Activated T-cell treated with anti-CD3 and anti-CD28 coated beads, Interleukin-2, amount 50 U/mL, for 72 hours (primary cell): ENCODE measurements at regions not wholly inside any gene's neighbourhood (a gene's known extent, or its start where the extent isn't known, plus 50 kb on each side); places are given as distances from the start of the nearest gene placed in this dataset.

Experiments used
- ATAC-seq, 2 donors: fragments of 150-1000 bp; cut with Tn5 transposase; replicated peaks in 1 of 2; 2 replicates each; pipeline ENCODE4 v1.10.0; 2021; ENCODE audit warnings: moderate library complexity in 2 of 2, mild to moderate bottlenecking in 1 of 2
- DNase-seq, 2 donors: peaks; one replicate each; pipeline ENCODE4 v3.0.0; 2021 to 2022; ENCODE audit warnings: mixed read lengths in 1 of 2
- H3K27ac Mint-ChIP-seq: one replicate; pipeline ENCODE4 v1.8.0; 2022; ENCODE audit warnings: mild to moderate bottlenecking, moderate library complexity, mixed read lengths
- H3K27me3 Mint-ChIP-seq: one replicate; pipeline ENCODE4 v1.8.0; 2022; ENCODE audit warnings: low read depth, mixed read lengths
- H3K36me3 Mint-ChIP-seq, 2 donors: one replicate each; pipeline ENCODE4 v1.8.0; 2022; ENCODE audit warnings: mixed read lengths in 2 of 2, mild to moderate bottlenecking in 1 of 2; ENCODE audit not compliant: insufficient read depth in 2 of 2
- H3K4me1 Mint-ChIP-seq: one replicate; pipeline ENCODE4 v1.8.0; 2022; ENCODE audit warnings: low read depth, mixed read lengths
- H3K4me3 Mint-ChIP-seq, 2 donors: one replicate each; pipeline ENCODE4 v1.8.0; 2022; ENCODE audit warnings: mild to moderate bottlenecking in 2 of 2, mixed read lengths in 2 of 2, moderate library complexity in 2 of 2
- H3K9me3 Mint-ChIP-seq, 2 donors: one replicate each; pipeline ENCODE4 v1.8.0; 2022; ENCODE audit warnings: mixed read lengths in 2 of 2

DNA sequence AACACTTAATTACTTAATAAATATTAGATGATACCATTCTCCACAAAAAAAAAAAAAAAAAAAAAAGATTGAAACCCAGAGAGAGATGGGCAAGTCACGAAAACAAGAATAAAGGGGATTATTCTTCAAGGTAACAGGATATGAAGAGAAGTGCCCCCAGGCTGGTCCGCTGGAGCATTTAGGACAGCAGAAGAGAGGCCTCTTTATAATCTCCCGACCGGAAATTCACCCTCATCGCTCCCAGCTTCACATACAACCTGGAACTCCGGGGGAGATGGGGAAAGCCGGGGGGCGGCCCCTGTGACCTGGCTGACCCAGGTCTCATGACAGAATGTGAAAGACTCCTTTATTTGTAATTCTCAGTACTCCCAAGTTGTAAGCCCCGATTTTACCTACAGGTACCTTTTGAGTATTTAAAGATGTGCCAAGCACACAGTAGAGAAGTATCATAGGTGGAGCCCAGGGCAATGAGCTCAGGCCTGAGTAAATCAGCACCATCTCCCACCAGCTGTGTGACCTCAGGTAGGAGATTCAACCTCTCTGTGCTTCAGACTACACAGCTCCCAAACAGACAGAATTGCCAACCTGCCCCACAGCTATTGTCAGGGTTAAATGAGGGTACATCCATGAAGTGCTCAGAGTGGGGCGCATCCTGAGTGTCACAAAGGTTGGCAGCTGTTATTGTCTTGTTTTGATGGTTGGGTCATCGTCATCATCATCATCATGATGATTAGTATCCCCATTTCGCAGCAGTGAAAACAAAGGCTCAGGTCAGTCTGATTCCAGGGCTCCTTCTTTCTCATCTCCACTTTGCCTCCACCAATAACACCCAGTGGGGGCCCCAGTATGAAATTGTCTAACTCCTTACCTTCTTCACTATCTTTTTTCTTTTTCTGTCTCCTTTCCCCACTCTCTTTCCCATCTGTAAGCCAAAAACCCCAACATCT lies 148.4 kb downstream of the PSMG1 start:
- Mint-ChIP-seq H3K9me3 (no peaks in the 10 kb centered on the region), H3K4me3 (no peak overlapping the region), H3K27me3 (peaks cover 17% of the 10 kb centered on the region), H3K4me1 (peaks cover 18% of the 10 kb centered on the region), H3K27ac (no peak overlapping the region), H3K36me3 (no peaks in the 10 kb centered on the region)
- DNase-seq (no peak), ATAC-seq (no peak)

DNA sequence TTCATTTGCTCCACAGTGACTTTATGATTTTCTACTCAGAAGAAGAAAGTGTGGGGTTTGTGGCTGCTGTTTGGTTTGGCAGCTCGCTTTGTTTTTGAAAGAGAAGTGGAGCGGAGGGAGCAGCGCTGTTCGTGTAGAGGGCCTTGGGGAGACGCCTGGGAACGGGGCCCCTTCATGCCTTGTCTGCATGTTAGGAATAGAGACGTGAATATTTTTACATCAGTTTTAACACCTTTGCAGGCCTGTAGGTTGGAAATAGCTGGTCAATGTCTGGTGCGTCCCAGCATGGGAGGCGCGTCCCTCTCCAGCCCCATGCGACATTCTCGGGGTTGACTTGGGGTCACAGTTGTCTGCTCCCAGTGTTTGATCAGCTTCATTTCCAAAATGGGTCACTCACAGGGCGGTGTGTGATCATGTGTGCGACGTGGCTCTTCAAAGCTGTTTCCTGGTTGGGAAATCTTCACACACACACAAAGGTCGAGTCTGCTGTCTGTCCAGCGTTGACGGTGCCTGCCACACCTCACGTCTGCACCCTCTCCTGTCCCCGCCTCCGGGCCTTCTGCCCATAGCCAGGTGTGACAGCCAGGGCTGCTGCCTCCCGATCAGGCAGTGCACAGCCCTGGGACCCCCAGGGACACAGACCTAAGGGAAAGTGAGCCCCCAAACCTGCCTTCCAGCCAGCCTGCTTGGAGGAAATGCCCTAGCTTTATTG lies 149.2 kb downstream of the PSMG1 start:
- no peaks in the 10 kb centered on the region for H3K9me3 Mint-ChIP-seq
- DNase-seq: peak in 1 of 2 donors; percentile 10
- H3K36me3 Mint-ChIP-seq: no peaks in the 10 kb centered on the region
- no peak overlapping the region for H3K27ac Mint-ChIP-seq
- peaks cover 18% of the 10 kb centered on the region for H3K4me1 Mint-ChIP-seq
- H3K4me3 Mint-ChIP-seq: peak overlapping the region; percentile 14 to 19
- ATAC-seq: peak in 1 of 2 donors; percentile 54
- peaks cover 17% of the 10 kb centered on the region for H3K27me3 Mint-ChIP-seq

DNA sequence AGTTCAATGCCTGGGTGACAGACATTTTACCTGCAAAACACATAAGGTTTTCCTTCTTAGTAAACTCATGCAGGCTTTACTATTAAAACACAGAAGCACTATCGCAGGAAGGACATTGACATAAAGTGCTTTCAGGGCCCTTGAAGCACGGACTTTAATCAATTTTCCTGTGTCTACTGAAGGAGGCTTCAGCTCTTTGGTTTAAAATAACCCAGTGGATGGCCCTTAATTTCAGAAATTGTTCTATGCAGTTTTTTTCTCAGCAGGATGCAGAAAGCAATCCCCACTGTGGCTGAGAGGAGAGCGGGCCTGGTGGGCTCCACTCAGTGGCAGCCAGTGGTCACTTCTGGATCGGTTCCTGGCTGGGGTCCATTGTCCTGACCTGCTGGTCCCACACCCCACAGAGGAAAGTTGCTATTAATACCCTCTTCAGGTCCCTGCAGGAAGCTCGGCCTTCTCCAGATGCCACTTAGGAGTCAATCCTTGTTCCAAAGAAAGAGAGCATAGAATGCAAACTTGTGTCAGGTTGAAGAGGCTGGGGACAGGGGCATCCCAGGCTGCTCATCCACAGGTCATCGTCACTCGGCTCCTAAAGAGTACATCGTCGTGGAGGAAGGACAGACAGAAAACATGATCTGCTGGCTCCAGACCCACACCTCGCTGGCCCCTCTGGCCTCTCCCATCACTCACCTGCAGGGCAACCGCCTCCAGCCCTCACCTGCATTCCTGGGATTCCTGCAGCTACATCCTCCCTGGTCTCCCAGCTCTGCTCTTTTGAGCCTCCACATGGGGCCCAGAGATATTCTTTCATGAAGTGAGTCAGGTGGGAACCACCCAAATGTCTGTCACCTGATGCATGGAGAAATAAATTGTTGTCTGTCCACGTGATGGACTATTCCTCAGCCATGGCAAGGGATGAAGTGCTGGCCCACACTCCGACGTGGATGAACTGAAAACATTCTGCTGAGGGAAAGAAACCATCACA lies 153.1 kb downstream of the PSMG1 start:
- peaks cover 0 to 3% of the 10 kb centered on the region in 2 donors for H3K9me3 Mint-ChIP-seq
- DNase-seq (no peak), ATAC-seq (no peak)
- H3K4me1 Mint-ChIP-seq: peaks cover 11% of the 10 kb centered on the region
- no peak overlapping the region for H3K4me3 Mint-ChIP-seq
- H3K36me3 Mint-ChIP-seq: no peaks in the 10 kb centered on the region
- H3K27me3 Mint-ChIP-seq: peaks cover 13% of the 10 kb centered on the region
- H3K27ac Mint-ChIP-seq: no peak overlapping the region

DNA sequence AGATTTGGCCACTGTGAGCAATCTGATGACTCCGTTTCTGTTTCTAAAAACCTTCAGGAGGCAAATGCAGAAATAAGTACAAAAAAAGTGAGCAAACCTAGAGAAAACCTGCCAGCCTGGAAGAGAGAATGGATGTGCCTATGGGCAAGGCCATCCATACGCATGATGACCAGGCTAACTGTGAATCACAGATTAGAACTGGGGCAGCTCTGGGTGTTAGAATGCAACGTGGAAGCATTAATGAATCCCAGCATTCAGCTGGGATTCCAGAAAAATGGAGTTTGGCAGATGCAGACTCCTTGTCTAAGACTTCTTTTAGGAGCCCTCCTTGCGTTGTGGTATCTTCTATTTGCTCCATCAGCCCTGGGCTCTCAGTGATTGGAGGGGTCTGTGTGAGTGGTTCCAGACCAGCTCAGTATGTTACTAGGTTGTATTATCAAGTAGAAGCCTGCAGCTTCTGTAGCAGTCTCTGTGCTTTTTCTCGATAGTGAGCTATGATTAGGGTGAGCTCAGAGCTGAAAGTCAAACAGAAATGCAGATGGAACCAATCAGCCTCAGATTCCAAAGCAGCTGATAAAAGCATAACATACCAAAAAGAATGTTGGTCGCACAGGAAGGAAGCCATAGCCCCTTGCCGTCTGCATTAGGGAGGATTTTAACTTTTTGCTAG lies 154.0 kb downstream of the PSMG1 start:
- no peak for ATAC-seq
- Mint-ChIP-seq H3K4me3 (no peak overlapping the region), H3K27me3 (peaks cover 12% of the 10 kb centered on the region), H3K9me3 (peaks cover 0 to 3% of the 10 kb centered on the region in 2 donors), H3K36me3 (no peaks in the 10 kb centered on the region), H3K4me1 (peaks cover 11% of the 10 kb centered on the region), H3K27ac (no peak overlapping the region)
- no peak for DNase-seq

DNA sequence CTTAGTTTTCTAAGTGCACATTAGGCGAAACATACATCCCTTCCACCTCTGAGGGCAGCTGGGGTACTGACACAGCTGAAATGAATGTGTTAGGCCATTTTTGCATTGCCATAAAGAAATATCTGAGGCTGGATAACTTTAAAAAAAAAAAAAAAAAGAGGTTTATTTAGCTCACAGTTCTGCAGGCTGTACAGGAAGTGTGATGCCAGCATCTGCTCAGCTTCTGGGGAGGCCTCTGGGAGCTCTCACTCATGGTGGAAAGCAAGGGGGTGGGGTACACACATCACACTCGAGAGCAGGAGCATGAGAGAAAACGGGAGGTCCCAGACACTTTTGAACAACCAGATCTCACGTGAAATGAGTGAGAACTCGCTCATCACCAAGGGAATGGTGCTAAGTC lies 158.1 kb downstream of the PSMG1 start:
- ATAC-seq: no peak
- Mint-ChIP-seq H3K27me3 (peaks cover 10% of the 10 kb centered on the region), H3K9me3 (peaks cover 0 to 3% of the 10 kb centered on the region in 2 donors)

DNA sequence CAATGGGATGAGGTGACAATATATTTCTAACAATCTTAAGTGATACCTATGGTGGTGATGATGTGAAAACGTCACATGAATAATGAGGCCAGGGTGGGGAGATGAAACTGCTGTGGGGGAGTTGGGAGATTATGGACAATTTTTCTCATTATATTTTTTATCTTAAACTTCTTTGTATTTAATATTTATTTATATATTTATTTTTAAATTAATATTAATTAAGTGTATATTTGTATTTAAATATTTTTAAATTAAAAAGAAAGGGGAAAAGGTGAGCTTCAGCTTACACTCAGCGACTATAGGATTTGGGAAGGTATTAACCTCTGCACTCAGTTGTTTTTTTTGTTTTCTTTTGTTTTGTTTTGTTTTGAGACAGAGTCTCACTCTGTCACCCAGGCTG lies 158.7 kb downstream of the PSMG1 start:
- ATAC-seq (no peak), DNase-seq (no peak)
- Mint-ChIP-seq H3K36me3 (no peaks in the 10 kb centered on the region), H3K9me3 (peaks cover 0 to 3% of the 10 kb centered on the region in 2 donors), H3K4me3 (no peak overlapping the region), H3K27ac (no peak overlapping the region), H3K4me1 (no peaks in the 10 kb centered on the region), H3K27me3 (peaks cover 10% of the 10 kb centered on the region)

More for the DNA sequence above, 158.1 kb downstream of the PSMG1 start:
- H3K4me3 Mint-ChIP-seq: no peak overlapping the region
- DNase-seq: no peak
- no peaks in the 10 kb centered on the region for H3K4me1 Mint-ChIP-seq
- H3K27ac Mint-ChIP-seq: no peak overlapping the region
- no peaks in the 10 kb centered on the region for H3K36me3 Mint-ChIP-seq

DNA sequence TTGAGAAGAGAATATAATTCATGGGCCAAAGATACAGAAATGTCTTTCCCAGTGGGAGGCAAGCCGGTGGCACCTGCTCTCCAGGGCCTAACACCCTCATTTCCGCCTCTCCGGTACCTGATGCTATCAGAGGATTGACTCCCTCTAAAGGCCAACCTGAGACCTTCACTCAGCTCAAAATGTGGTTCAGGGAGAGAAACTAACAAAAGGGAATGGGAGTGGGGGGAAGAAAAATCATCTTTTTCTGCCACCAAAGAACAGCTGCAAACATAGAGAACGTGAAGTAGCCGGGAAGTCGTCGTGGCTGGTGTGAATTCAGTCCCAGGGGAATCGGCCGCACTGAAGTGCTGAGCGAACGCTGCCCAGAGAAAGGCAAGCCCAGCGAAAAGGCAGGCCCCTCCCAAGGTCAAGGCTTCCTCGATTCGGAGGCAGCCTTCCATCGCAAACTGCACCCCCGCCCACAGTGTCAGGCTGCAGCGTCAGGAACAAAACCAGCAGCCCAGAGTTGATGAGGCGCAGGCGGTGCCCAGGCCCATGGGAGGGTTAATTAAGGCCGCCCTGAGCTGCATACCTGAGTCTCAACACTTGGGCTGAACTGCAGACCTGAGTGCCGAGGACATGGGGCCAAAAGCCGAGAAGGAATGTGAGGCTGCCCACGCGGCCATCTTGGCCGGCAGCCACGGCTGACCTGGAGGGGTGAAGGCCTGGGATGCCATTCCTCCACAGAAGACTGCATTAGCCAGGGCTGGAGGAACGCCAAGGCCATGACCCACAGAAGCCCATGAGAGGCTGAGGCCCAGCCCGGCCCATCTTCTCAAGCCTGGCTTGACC lies 160.2 kb downstream of the PSMG1 start:
- Mint-ChIP-seq H3K4me3 (no peak overlapping the region), H3K9me3 (peaks cover 0 to 3% of the 10 kb centered on the region in 2 donors), H3K36me3 (no peaks in the 10 kb centered on the region), H3K27me3 (peaks cover 10% of the 10 kb centered on the region), H3K4me1 (no peaks in the 10 kb centered on the region), H3K27ac (no peak overlapping the region)
- DNase-seq: no peak
- no peak for ATAC-seq

DNA sequence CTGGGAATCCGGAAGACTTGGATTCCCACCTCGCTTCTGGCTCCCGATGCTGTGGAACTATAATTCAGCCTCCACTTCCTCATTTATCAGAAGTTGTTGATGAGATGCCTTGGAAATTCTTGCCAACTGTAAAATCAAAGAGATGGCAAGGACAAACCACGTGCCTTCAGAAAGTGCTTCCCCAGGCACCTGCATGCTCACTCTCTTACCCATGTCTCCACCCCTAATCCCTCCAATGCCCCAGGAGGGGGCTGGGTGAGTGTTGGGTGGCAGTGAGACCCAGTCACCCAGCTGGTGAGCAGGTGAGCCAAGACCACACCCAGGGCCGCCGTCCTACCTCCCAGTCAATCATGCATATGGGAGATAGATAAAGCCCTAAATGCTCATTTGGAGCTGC lies 160.8 kb downstream of the PSMG1 start:
- Mint-ChIP-seq H3K36me3 (no peaks in the 10 kb centered on the region), H3K4me1 (no peaks in the 10 kb centered on the region), H3K27ac (no peak overlapping the region), H3K9me3 (peaks cover 0 to 3% of the 10 kb centered on the region in 2 donors), H3K4me3 (no peak overlapping the region), H3K27me3 (peaks cover 10% of the 10 kb centered on the region)
- ATAC-seq (no peak), DNase-seq (no peak)

DNA sequence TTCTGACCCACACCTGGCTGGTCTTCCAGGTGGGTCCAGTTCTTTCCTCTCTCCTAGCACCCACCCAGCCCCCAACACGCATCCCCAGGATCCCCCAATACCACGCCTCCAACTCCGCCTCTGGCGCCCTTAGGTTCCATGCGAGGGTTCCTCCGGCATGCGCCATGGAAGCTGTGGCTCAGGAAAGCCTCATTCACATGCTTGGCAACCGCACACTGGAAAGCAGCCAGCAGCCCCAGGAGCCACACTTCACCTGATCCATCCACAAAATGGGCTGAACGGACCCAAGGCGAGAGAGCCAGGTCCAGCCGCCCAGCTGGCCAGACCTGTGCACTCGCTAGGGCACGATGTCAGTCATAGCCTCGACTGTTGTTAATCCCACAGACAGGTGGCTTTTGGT lies 161.2 kb downstream of the PSMG1 start:
- Mint-ChIP-seq H3K27me3 (peaks cover 10% of the 10 kb centered on the region), H3K36me3 (no peaks in the 10 kb centered on the region), H3K9me3 (peaks cover 0 to 3% of the 10 kb centered on the region in 2 donors), H3K4me1 (peaks cover 3% of the 10 kb centered on the region), H3K4me3 (no peak overlapping the region), H3K27ac (no peak overlapping the region)
- DNase-seq (no peak), ATAC-seq (no peak)

DNA sequence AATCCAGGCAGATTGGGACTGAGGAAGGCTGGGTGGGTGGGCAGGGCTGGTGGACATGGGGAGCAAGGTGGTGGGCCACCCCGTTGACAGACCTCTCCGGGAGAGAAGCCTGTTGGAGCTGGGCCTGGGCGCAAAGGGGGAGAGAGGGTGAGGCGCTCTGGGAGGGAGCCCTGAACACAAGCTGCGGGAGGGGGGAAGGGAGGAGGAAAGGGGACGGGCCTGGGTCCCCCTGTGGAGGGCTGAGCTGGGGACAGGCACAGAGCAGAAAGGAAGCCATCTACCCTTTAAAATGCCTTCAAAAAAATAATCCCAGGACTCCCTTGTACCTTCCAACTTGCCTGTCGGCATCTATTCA lies 161.8 kb downstream of the PSMG1 start:
- Mint-ChIP-seq H3K36me3 (no peaks in the 10 kb centered on the region), H3K27ac (no peak overlapping the region), H3K27me3 (peaks cover 10% of the 10 kb centered on the region), H3K4me3 (no peak overlapping the region), H3K4me1 (peaks cover 6% of the 10 kb centered on the region), H3K9me3 (peaks cover 0 to 3% of the 10 kb centered on the region in 2 donors)
- DNase-seq (no peak), ATAC-seq (no peak)

DNA sequence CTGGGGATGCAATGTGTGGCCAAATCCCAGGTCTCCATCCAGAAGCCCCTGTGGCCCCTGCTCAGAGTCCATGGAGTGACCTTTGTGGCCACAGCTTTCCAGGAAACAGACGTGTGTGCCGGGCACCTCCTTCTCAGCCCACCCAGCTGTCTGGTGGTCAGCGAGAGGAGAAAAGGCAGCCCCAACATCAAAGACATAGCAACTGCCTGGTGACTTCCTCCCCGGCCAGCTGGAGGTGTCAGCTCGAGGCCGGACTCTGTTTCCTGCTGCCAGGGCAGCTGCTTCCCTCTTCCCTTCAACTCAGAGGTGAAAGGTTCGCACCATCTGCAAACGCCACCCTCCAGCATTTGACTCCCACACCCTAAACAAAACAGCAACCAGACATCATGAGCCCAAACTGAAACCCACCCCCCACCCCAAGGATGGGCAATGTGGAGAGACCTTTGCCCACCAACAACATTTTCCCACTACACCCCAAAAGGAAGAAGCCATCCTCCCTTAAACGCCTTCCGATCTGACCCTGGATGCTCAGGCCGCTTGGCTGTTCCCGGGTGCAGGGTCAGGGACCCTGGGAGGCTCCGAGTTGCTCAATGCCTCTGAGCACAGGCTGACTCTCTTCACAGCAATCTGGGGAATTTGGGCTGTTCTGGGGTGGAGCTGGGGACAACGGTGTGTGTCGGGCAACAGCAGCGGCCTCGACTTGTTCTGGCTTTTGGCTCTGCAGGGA lies 162.3 kb downstream of the PSMG1 start:
- DNase-seq: no peak
- no peak for ATAC-seq
- Mint-ChIP-seq H3K4me1 (peaks cover 6% of the 10 kb centered on the region), H3K9me3 (peaks cover 0 to 3% of the 10 kb centered on the region in 2 donors), H3K27ac (no peak overlapping the region), H3K4me3 (no peak overlapping the region), H3K36me3 (no peaks in the 10 kb centered on the region), H3K27me3 (peaks cover 7% of the 10 kb centered on the region)
